ENCODE measurements at regions not wholly inside any gene's neighbourhood (a gene's known extent, or its start where the extent isn't known, plus 50 kb on each side); places are given as distances from the start of the nearest gene placed in this dataset.

GRCh38 chr12:11568762-11569478 lies 80.6 kb upstream of the ETV6 start:
- no peak for DNase-seq

GRCh38 chr12:11569716-11570115 lies 79.8 kb upstream of the ETV6 start:
- DNase-seq, result no peak

GRCh38 chr12:11573880-11574279 lies 75.6 kb upstream of the ETV6 start:
- no peak for DNase-seq

GRCh38 chr12:11576104-11576503 lies 73.4 kb upstream of the ETV6 start:
- DNase-seq, result peak; percentile 12

- DNase-seq, result no peak
These were observed 71.7 kb upstream of the ETV6 start for GRCh38 chr12:11577658-11578260.

GRCh38 chr12:11578461-11578993 lies 70.9 kb upstream of the ETV6 start:
- no peak for DNase-seq

GRCh38 chr12:11580125-11580751 lies 69.2 kb upstream of the ETV6 start:
- DNase-seq, result no peak

GRCh38 chr12:11581179-11581755 lies 68.2 kb upstream of the ETV6 start:
- peak; percentile 77 for DNase-seq

- no peak for DNase-seq
These were observed 65.1 kb upstream of the ETV6 start for GRCh38 chr12:11584221-11584855.

GRCh38 chr12:11592484-11592883 lies 57.0 kb upstream of the ETV6 start:
- no peak for DNase-seq

GRCh38 chr12:11593013-11593412 lies 56.5 kb upstream of the ETV6 start:
- no peak for DNase-seq

GRCh38 chr12:11595080-11595479 lies 54.4 kb upstream of the ETV6 start:
- no peak for DNase-seq

- DNase-seq, result no peak
These were observed 53.3 kb upstream of the ETV6 start for GRCh38 chr12:11596141-11596540.

GRCh38 chr12:11598900-11599299 lies 50.6 kb upstream of the ETV6 start:
- no peak for DNase-seq

Data from hematopoietic multipotent progenitor cell treated with erythropoietin and hydrocortisone succinate and interleukin-3 and kit ligand, for 8 days (in vitro differentiated cells).